ENCODE measurements at regions not wholly inside any gene's neighbourhood (a gene's known extent, or its start where the extent isn't known, plus 50 kb on each side); places are given as distances from the start of the nearest gene placed in this dataset.

DNA sequence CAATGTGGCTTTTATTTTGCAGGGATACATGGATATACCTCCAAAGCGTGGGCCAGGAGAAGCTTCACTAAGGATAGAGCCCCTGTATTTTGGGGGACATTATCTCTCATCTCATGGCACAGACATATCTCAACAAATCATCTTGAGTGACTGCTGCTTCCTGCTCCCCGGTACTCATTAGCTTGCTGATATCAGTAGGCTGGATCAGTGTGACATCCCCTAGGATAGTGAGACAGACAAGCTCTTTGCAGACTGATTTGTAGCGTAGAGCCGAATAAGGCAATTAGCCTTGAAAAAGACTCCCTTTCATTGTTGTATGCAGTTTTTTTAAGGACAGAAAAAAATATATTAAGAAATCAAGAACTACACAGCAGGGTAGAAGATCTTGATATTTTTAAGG lies 237.7 kb upstream of the CDH9 start:
- intact Hi-C loops (cut with micrococcal nuclease), result no loop called here
- POLR2A ChIA-PET, result no interaction called here
- dilution Hi-C loops (cut with MboI; ENCODE audit: extremely low pct_ligation_motif_present, low sequenced_read_pairs), result no loop called here
- Histone ChIP-seq H3K9me3 (replicated peaks; ENCODE audit: control insufficient read depth, insufficient read depth, low read length) (peaks cover 8% of the 10 kb centered on the region), H3K27ac (ENCODE audit: insufficient read depth, low read depth, low read length) (no peak overlapping the region), H3K9me1 (replicated peaks; ENCODE audit: control insufficient read depth, extremely low read depth, insufficient read depth, low read length) (no peaks in the 10 kb centered on the region), H3K9ac (replicated peaks; ENCODE audit: extremely low read depth, insufficient read depth, low read length) (no peak overlapping the region), H3K27me3 (ENCODE audit: control insufficient read depth in 2 of 2, insufficient read depth in 2 of 2, low read length in 2 of 2) (no peaks in the 10 kb centered on the region), H3K4me2 (ENCODE audit: insufficient read depth, low read length) (no peak overlapping the region), H2AFZ (ENCODE audit: low read depth, low read length) (no peak overlapping the region), H3K79me2 (ENCODE audit: control insufficient read depth, insufficient read depth, low read length) (no peaks in the 10 kb centered on the region), H3K4me3 (replicated peaks in 1 of 3; ENCODE audit: insufficient read depth in 1 of 3, low read depth in 1 of 3, low read length in 3 of 3) (no peak overlapping the region), H3K4me1 (ENCODE audit: control insufficient read depth, extremely low read depth, insufficient read depth, low read length) (no peaks in the 10 kb centered on the region), H3K36me3 (ENCODE audit: control insufficient read depth in 2 of 2, extremely low read depth in 1 of 2, insufficient read depth in 2 of 2, low read length in 2 of 2) (no peaks in the 10 kb centered on the region), H4K20me1 (replicated peaks; ENCODE audit: control insufficient read depth, extremely low read depth, insufficient read depth, low read length) (no peaks in the 10 kb centered on the region)
- no peak for FAIRE-seq
- CTCF ChIA-PET, result no interaction called here
- DNase-seq (ENCODE audit: low read depth, low spot score), result no peak
- TF ChIP-seq GATA2 (IDR thresholded peaks at IDR 0.05; ENCODE audit: insufficient read depth, insufficient read length, low read depth, low read length), result no peak
- TF ChIP-seq POLR2A (IDR thresholded peaks at IDR 0.05; ENCODE audit: low read depth, low read length), result no peak
- TF ChIP-seq, protein P1, sequence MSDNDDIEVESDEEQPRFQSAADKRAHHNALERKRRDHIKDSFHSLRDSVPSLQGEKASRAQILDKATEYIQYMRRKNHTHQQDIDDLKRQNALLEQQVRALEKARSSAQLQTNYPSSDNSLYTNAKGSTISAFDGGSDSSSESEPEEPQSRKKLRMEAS (IDR thresholded peaks at IDR 0.05; ENCODE audit: insufficient read depth, insufficient read length), result no peak
- no peak for TF ChIP-seq EZH2 (IDR thresholded peaks at IDR 0.05; ENCODE audit: borderline replicate concordance, low read depth, low read length, severe bottlenecking)
- no peak for TF ChIP-seq JUN (IDR thresholded peaks at IDR 0.05; ENCODE audit: borderline replicate concordance, insufficient read depth, insufficient read length, low read depth)
- no peak for TF ChIP-seq FOS (IDR thresholded peaks at IDR 0.05; ENCODE audit: borderline replicate concordance, insufficient read depth, low read length)
- TF ChIP-seq POLR2AphosphoS5 (IDR thresholded peaks at IDR 0.05; ENCODE audit: insufficient read depth, low read depth, low read length), result no peak
- TF ChIP-seq, protein P2, sequence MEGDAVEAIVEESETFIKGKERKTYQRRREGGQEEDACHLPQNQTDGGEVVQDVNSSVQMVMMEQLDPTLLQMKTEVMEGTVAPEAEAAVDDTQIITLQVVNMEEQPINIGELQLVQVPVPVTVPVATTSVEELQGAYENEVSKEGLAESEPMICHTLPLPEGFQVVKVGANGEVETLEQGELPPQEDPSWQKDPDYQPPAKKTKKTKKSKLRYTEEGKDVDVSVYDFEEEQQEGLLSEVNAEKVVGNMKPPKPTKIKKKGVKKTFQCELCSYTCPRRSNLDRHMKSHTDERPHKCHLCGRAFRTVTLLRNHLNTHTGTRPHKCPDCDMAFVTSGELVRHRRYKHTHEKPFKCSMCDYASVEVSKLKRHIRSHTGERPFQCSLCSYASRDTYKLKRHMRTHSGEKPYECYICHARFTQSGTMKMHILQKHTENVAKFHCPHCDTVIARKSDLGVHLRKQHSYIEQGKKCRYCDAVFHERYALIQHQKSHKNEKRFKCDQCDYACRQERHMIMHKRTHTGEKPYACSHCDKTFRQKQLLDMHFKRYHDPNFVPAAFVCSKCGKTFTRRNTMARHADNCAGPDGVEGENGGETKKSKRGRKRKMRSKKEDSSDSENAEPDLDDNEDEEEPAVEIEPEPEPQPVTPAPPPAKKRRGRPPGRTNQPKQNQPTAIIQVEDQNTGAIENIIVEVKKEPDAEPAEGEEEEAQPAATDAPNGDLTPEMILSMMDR (IDR thresholded peaks at IDR 0.05; ENCODE audit: extremely low read depth in 1 of 2, insufficient read depth in 1 of 2, low read depth in 1 of 2, low read length in 2 of 2), result no peak
- TF ChIP-seq MYC (IDR thresholded peaks at IDR 0.05; ENCODE audit: low read depth, low read length), result no peak
- no TSS peak for BruUV-seq (replicated peaks)

All from endothelial cell of umbilical vein (primary cell).